HepG2 (cell line): ENCODE measurements at regions not wholly inside any gene's neighbourhood (a gene's known extent, or its start where the extent isn't known, plus 50 kb on each side); places are given as distances from the start of the nearest gene placed in this dataset.

Source experiments
- ATAC-seq: fragments of 200-7000 bp; cut with Tn5 transposase; 3 replicates; pipeline ENCODE4 v1.9.1; 2020; ENCODE audit warnings: mild to moderate bottlenecking, moderate library complexity
- BruUV-seq: library from RNA; stranded (reverse); fragments of 400-500 nt; replicated peaks from 2 replicates; lab custom pipeline; 2021; lab: Mats Ljungman, UMichigan
- CTCF ChIA-PET: fragments of 300-600 bp; formaldehyde crosslinking; extraction: SDS; loops from one replicate; lab custom pipeline; 2021; ENCODE audit warnings: low total read pairs, inconsistent platforms, low intra/inter-chr PET ratio; lab: Yijun Ruan, JAX
- POLR2A ChIA-PET: fragments of 350-600 bp; sonication (Branson Sonifier 250); formaldehyde crosslinking; loops from one replicate; lab custom pipeline; 2020; ENCODE audit warnings: antibody characterized with exemption, inconsistent platforms; lab: Yijun Ruan, JAX
- DNase-seq: peaks from one replicate; pipeline ENCODE4 v3.0.0-alpha.2; 2015; ENCODE audit warnings: low spot score
- FAIRE-seq: peaks from 3 replicates; lab custom pipeline; 2011; peaks lifted over from hg19 to GRCh38; lab: Jason Lieb, UNC
- H2AFZ ChIP-seq: one replicate; pipeline ENCODE4 v1.6.1; 2011; ENCODE audit warnings: low read length, inconsistent platforms
- H3K27ac ChIP-seq: fragments of 300-600 bp; 3 replicates; pipeline ENCODE4 v1.8.0; 2011; ENCODE audit warnings: mixed run types, mild to moderate bottlenecking, mixed read lengths, low read length, inconsistent platforms; ENCODE audit not compliant: insufficient read depth; ENCODE audit errors: extremely low read length
- H3K27me3 ChIP-seq, 2 experiments: fragments of 200-600 bp in 1 of 2; 2 replicates in 1 of 2; 3 replicates in 1 of 2; pipeline versions ENCODE4 v1.6.0 to v1.8.0; 2011; ENCODE audit warnings: low read length in 2 of 2, mild to moderate bottlenecking in 2 of 2, moderate library complexity in 2 of 2, inconsistent platforms in 1 of 2; ENCODE audit not compliant: insufficient read depth in 2 of 2, control insufficient read depth in 1 of 2
- H3K36me3 ChIP-seq, 2 experiments: fragments of 200-600 bp in 1 of 2; replicated peaks in 1 of 2; 2 replicates in 1 of 2; 3 replicates in 1 of 2; pipeline versions ENCODE4 v1.5.1 to v1.8.0; 2011; ENCODE audit warnings: low read length in 2 of 2, inconsistent platforms in 1 of 2; ENCODE audit not compliant: insufficient read depth in 2 of 2, control insufficient read depth in 1 of 2
- H3K4me1 ChIP-seq: 2 replicates; pipeline ENCODE4 v1.5.1; 2012; ENCODE audit warnings: low read length, inconsistent platforms; ENCODE audit not compliant: insufficient read depth
- H3K4me2 ChIP-seq: 2 replicates; pipeline ENCODE4 v1.6.0; 2011; ENCODE audit warnings: low read depth, low read length, inconsistent platforms
- H3K4me3 ChIP-seq, 3 experiments: fragments of 200-600 bp in 1 of 3; sonication (generic), shearing (Covaris generic) in 1 of 3; replicated peaks in 1 of 3; 2 replicates each; pipeline ENCODE4 v1.5.1; 2011 to 2016; ENCODE audit warnings: low read length in 3 of 3, inconsistent platforms in 2 of 3, low read depth in 2 of 3, mild to moderate bottlenecking in 2 of 3, control low read depth in 1 of 3, mixed read lengths in 1 of 3; ENCODE audit not compliant: insufficient read depth in 1 of 3
- H3K79me2 ChIP-seq: one replicate; pipeline ENCODE4 v1.6.1; 2011; ENCODE audit warnings: low read length, inconsistent platforms; ENCODE audit not compliant: insufficient read depth
- H3K9ac ChIP-seq: 2 replicates; pipeline ENCODE4 v1.6.0; 2011; ENCODE audit warnings: mild to moderate bottlenecking, low read depth, low read length, inconsistent platforms; ENCODE audit not compliant: insufficient read depth
- H3K9me3 ChIP-seq: 2 replicates; pipeline ENCODE4 v1.5.1; 2012; ENCODE audit warnings: mild to moderate bottlenecking, low read length
- H4K20me1 ChIP-seq: 2 replicates; pipeline ENCODE4 v1.6.0; 2011; ENCODE audit warnings: inconsistent platforms, mild to moderate bottlenecking, low read length, moderate library complexity; ENCODE audit not compliant: insufficient read depth
- BORCS8-MEF2B ChIP-seq: sonication (generic); formaldehyde crosslinking; IDR thresholded peaks from 2 replicates; pipeline ENCODE4 v1.8.0; 2022; ENCODE audit warnings: mild to moderate bottlenecking, missing genetic modification reagents
- HNF4G ChIP-seq, 2 experiments: sonication (generic) in 1 of 2; formaldehyde crosslinking in 1 of 2; IDR thresholded peaks; 2 replicates each; pipeline versions ENCODE4 v1.4.0 to v1.6.1; 2011 to 2020; ENCODE audit warnings: borderline replicate concordance in 2 of 2, low read depth in 2 of 2, mild to moderate bottlenecking in 2 of 2, low read length in 1 of 2, missing genetic modification reagents in 1 of 2, moderate library complexity in 1 of 2
- HOXA3 ChIP-seq: sonication (generic); formaldehyde crosslinking; IDR thresholded peaks from 2 replicates; pipeline ENCODE4 v1.5.0; 2020; ENCODE audit warnings: missing genetic modification reagents
- KDM2A ChIP-seq: sonication (generic); formaldehyde crosslinking; IDR thresholded peaks from 2 replicates; pipeline ENCODE4 v1.4.0; 2020; ENCODE audit warnings: low read depth, missing genetic modification reagents, borderline replicate concordance
- KDM3A ChIP-seq: IDR thresholded peaks from 2 replicates; pipeline ENCODE4 v1.6.1; 2018; ENCODE audit warnings: low read depth, missing compliant biosample characterization
- POLR2A ChIP-seq, 2 experiments: IDR thresholded peaks; 2 replicates each; pipeline ENCODE4 v1.6.1; 2011; ENCODE audit warnings: low read depth in 2 of 2, low read length in 2 of 2, mild to moderate bottlenecking in 1 of 2, moderate library complexity in 1 of 2; ENCODE audit not compliant: insufficient read depth in 1 of 2
- SIX1 ChIP-seq: sonication (generic); formaldehyde crosslinking; IDR thresholded peaks from 2 replicates; pipeline ENCODE4 v1.4.0; 2020; ENCODE audit warnings: missing genetic modification reagents, borderline replicate concordance
- SOX5 ChIP-seq: IDR thresholded peaks from 2 replicates; pipeline ENCODE4 v1.6.1; 2016; ENCODE audit warnings: borderline replicate concordance
- SYNCRIP ChIP-seq: fragments of 200-400 bp; formaldehyde crosslinking; IDR thresholded peaks from 2 replicates; pipeline ENCODE4 v1.6.1; 2018; ENCODE audit warnings: mild to moderate bottlenecking, low read depth, low read length; ENCODE audit not compliant: insufficient read depth
- ZBTB20 ChIP-seq: sonication (generic); formaldehyde crosslinking; IDR thresholded peaks from 2 replicates; pipeline ENCODE4 v1.8.1; 2023; ENCODE audit warnings: missing genetic modification reagents, low read depth, mild to moderate bottlenecking, borderline replicate concordance
- ZNF263 ChIP-seq: sonication (generic); formaldehyde crosslinking; IDR thresholded peaks from 2 replicates; pipeline ENCODE4 v1.4.0; 2020; ENCODE audit warnings: missing genetic modification reagents
- ZNF30 ChIP-seq: sonication (generic); formaldehyde crosslinking; IDR thresholded peaks from 2 replicates; pipeline ENCODE4 v1.5.0; 2020; ENCODE audit warnings: mild to moderate bottlenecking, missing genetic modification reagents
- ZNF563 ChIP-seq: sonication (generic); formaldehyde crosslinking; IDR thresholded peaks from 2 replicates; pipeline ENCODE4 v1.8.0; 2022; ENCODE audit warnings: mild to moderate bottlenecking, moderate library complexity, missing genetic modification reagents
- ZNF576 ChIP-seq: sonication (generic); formaldehyde crosslinking; IDR thresholded peaks from 2 replicates; pipeline ENCODE4 v1.4.0; 2020; ENCODE audit warnings: mild to moderate bottlenecking, missing genetic modification reagents
- ZNF879 ChIP-seq: sonication (generic); formaldehyde crosslinking; IDR thresholded peaks from 2 replicates; pipeline ENCODE4 v1.8.1; 2023; ENCODE audit warnings: missing genetic modification reagents
- WGBS: methylation state at CpG from one replicate; pipeline ENCODE4 v1.1.6; 2017; ENCODE audit warnings: low lambda C conversion rate; 5-methylcytosine and 5-hydroxymethylcytosine counted together
- in situ Hi-C: cut with HindIII; loops from 2 replicates; pipeline ENCODE4 v1.10.0; 2017; ENCODE audit warnings: low pct_unique_long_range_greater_than_20kb; ENCODE audit not compliant: extremely low pct_ligation_motif_present
- intact Hi-C: fragments of 100-400 bp; cut with micrococcal nuclease; formaldehyde crosslinking; loops from one replicate; pipeline ENCODE4 v1.10.0; 2022; ENCODE audit not compliant: unreplicated experiment
- TF ChIP-seq, protein P1 (sequence below): sonication (generic); formaldehyde crosslinking; IDR thresholded peaks from 2 replicates; pipeline ENCODE4 v1.4.0; 2020; ENCODE audit warnings: mild to moderate bottlenecking, missing genetic modification reagents
- TF ChIP-seq, protein P2 (sequence below): sonication (generic); formaldehyde crosslinking; IDR thresholded peaks from 2 replicates; pipeline ENCODE4 v1.9.0; 2021; ENCODE audit warnings: missing genetic modification reagents, borderline replicate concordance

- BruUV-seq = no TSS peak
- Histone ChIP-seq H3K4me2 (no peak overlapping the region), H3K4me3 (no peak overlapping the region), H3K9me3 (no peaks in the 10 kb centered on the region), H3K27me3 (no peaks in the 10 kb centered on the region; a peak in 2 of 5 replicates), H2AFZ (no peak overlapping the region), H3K27ac (no peak overlapping the region), H4K20me1 (no peaks in the 10 kb centered on the region), H3K4me1 (0 out of 2 replicates have a peak, but pooled peaks cover 7% of the 10 kb centered on the region), H3K9ac (no peak overlapping the region), H3K36me3 (no peaks in the 10 kb centered on the region), H3K79me2 (no peaks in the 10 kb centered on the region)
- no peak for TF ChIP-seq ZNF563 (CRISPR knock-in tag)
- TF ChIP-seq HOXA3 = no peak
- TF ChIP-seq BORCS8-MEF2B (CRISPR knock-in tag) = no peak
- no peak for TF ChIP-seq KDM3A (CRISPR knock-in tag)
- no peak for TF ChIP-seq POLR2A (IDR thresholded peaks at IDR 0.05; ENCODE audit: insufficient read depth in 1 of 2, low read depth in 2 of 2, low read length in 2 of 2)
- no peak for TF ChIP-seq SYNCRIP
- TF ChIP-seq ZNF263 (CRISPR knock-in tag) = no peak
- TF ChIP-seq SIX1 = no peak
- TF ChIP-seq ZNF879 (CRISPR knock-in tag) = no peak
- TF ChIP-seq, protein P1, sequence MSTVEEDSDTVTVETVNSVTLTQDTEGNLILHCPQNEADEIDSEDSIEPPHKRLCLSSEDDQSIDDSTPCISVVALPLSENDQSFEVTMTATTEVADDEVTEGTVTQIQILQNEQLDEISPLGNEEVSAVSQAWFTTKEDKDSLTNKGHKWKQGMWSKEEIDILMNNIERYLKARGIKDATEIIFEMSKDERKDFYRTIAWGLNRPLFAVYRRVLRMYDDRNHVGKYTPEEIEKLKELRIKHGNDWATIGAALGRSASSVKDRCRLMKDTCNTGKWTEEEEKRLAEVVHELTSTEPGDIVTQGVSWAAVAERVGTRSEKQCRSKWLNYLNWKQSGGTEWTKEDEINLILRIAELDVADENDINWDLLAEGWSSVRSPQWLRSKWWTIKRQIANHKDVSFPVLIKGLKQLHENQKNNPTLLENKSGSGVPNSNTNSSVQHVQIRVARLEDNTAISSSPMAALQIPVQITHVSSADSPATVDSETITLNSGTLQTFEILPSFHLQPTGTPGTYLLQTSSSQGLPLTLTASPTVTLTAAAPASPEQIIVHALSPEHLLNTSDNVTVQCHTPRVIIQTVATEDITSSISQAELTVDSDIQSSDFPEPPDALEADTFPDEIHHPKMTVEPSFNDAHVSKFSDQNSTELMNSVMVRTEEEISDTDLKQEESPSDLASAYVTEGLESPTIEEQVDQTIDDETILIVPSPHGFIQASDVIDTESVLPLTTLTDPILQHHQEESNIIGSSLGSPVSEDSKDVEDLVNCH (CRISPR knock-in tag) = no peak
- TF ChIP-seq ZBTB20 (CRISPR knock-in tag) = no peak
- TF ChIP-seq ZNF30 (CRISPR knock-in tag) = no peak
- no peak for TF ChIP-seq ZNF576 (CRISPR knock-in tag)
- TF ChIP-seq, protein P2, sequence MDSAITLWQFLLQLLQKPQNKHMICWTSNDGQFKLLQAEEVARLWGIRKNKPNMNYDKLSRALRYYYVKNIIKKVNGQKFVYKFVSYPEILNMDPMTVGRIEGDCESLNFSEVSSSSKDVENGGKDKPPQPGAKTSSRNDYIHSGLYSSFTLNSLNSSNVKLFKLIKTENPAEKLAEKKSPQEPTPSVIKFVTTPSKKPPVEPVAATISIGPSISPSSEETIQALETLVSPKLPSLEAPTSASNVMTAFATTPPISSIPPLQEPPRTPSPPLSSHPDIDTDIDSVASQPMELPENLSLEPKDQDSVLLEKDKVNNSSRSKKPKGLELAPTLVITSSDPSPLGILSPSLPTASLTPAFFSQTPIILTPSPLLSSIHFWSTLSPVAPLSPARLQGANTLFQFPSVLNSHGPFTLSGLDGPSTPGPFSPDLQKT (CRISPR knock-in tag) = no peak
- TF ChIP-seq KDM2A = no peak
- TF ChIP-seq HNF4G (IDR thresholded peaks at IDR 0.05; ENCODE audit: borderline replicate concordance, low read depth, low read length) = no peak
- TF ChIP-seq HNF4G (CRISPR knock-in tag; IDR thresholded peaks at IDR 0.05; ENCODE audit: borderline replicate concordance, low read depth) = no peak
- TF ChIP-seq SOX5 (CRISPR knock-in tag) = no peak
- ChIA-PET POLR2A (no interaction called here), CTCF (no interaction called here)
- in situ Hi-C loops (no loop called here), intact Hi-C loops (no loop called here)
- WGBS = 3% methylated on average over 4 of the region's 4 CpGs
- ATAC-seq (no peak), FAIRE-seq (no peak), DNase-seq (no peak)
These were observed 79.6 kb upstream of the TMEM72 start for GRCh38 chr10:44831581-44831980.
